ENCODE measurements at regions not wholly inside any gene's neighbourhood (a gene's known extent, or its start where the extent isn't known, plus 50 kb on each side); places are given as distances from the start of the nearest gene placed in this dataset.
"Not testable (repeated sequence)": the region's sequence is repeated elsewhere in the genome, so short reads cannot be mapped to it uniquely, and the experiment has no call there.

DNA sequence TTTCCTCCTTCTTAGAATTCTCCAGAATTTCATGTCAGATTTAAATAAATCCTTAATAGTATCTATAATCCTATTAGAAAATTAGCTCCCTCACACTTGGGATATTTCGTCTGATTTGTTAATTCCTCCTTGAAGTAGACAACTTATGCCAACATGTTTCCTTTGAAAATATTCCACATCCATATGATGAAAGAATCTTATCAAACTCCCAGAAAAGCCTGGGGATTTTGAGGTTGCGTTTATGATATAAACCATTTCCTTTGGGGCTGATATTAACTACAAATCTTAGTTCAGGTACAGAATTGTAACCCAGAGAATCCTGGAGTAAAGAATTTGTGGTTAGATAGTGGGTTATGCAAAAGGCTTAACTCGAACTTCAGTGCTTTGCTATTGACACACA, 2373.8 kb upstream of the ACO1 start:
- no peak for DNase-seq (ENCODE audit: low spot score)

GRCh38 chr9:30012622-30013021, 2371.8 kb upstream of the ACO1 start:
- DNase-seq (ENCODE audit: low spot score) = no peak

DNA sequence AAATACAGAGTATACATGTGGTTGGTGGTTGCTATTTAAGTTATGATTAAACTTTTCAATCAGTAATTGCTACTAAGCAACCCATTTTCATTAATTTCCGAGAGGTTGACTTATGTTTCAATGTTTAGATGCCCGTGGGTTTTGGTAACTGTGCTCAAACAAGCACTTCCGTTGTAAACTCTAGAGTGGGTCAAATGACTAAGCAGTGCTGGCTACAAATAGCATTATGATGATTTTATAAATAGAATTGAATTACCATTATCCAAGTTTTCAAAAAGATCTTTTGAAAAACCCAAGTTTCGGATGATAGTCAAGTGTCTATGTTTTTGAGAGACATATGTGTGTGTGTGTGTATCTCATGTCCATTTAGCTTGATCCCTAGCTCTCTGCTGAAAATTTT, 2369.4 kb upstream of the ACO1 start:
- DNase-seq (ENCODE audit: low spot score) = no peak

- DNase-seq (ENCODE audit: low spot score) = no peak
Measured at GRCh38 chr9:30020161-30020560, 2364.3 kb upstream of the ACO1 start.

GRCh38 chr9:30035761-30036160, 2348.7 kb upstream of the ACO1 start:
- no peak for DNase-seq (ENCODE audit: low spot score)

DNA sequence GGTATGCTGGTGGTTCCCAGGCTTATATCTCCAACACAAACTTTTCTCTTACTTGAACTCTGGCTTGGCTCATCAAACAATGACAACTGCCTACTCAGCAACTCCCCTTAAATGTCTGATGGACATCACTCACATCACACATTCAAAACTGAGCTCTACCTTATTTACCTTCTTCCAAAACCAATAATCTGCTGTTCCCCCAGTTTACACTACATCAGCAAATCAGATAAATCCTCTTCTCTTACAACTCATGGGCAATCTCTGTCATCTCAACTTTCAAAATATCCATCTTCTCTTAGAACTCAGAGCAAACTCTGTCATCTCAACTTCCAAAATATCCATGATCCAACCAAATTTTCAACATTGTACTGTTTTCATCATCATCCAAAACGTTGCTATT, 2347.9 kb upstream of the ACO1 start:
- DNase-seq (ENCODE audit: low spot score) = no peak

DNA sequence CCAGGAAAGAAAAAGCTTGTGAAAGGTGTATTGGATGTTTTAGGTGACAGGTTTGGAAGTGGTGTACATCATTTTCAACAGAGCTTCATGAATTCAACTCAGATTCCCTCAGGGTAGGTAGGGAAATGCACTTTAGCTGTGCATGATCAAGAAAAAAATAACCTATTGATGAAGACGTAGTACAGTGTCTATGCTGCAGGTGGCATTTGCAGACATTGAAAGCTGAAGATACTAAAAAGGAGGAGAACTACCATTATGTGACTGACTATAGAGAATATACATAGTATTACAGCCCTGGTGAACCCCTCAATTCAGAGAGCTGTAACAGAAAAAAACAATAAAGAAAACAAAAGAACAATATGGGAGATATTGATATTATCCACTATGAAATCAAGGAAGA, 2344.7 kb upstream of the ACO1 start:
- no peak for DNase-seq (ENCODE audit: low spot score)

- no peak for DNase-seq (ENCODE audit: low spot score)
Measured at GRCh38 chr9:30048396-30048795, 2336.0 kb upstream of the ACO1 start.

GRCh38 chr9:30058463-30058862, 2326.0 kb upstream of the ACO1 start:
- DNase-seq (ENCODE audit: low spot score) = peak; percentile 17

GRCh38 chr9:30060976-30061375, 2323.5 kb upstream of the ACO1 start:
- no peak for DNase-seq (ENCODE audit: low spot score)

DNA sequence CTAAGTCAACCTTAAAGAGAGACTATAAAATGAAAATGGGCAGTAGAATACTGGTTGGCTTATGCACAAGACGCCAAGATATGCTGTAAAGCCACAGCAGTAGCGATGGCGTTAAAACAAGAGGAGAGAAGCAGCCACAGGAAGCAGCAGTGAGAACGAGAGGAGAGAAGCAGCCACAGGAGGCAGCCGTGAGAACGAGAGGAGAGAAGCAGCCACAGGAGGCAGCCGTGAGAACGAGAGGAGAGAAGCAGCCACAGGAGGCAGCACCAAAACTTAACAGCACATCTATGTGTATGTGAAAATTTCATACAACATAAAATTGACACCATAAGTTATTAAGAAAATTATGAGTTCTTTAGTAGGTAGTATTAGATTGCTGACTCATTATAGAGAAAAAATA, 2318.6 kb upstream of the ACO1 start:
- DNase-seq (ENCODE audit: low spot score) = no peak

DNA sequence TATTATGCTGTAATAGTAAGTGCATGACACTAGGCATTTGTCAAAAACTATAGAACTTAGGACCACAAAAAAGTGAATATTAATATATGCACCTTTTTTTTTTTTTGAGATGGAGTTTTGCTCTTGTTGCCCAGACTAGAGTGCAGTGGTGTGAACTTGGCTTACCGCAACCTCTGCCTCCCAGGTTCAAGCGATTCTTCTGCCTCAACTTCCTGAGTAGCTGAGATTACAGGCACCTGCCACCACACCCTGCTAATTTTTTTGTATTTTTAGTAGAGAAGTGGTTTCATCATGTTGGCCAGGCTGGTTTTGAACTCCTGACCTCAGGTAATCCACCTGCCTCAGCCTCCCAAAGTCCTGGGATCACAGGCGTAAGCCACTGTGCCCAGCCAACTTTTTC, 2315.2 kb upstream of the ACO1 start:
- DNase-seq (ENCODE audit: low spot score) = not testable (repeated sequence)

DNA sequence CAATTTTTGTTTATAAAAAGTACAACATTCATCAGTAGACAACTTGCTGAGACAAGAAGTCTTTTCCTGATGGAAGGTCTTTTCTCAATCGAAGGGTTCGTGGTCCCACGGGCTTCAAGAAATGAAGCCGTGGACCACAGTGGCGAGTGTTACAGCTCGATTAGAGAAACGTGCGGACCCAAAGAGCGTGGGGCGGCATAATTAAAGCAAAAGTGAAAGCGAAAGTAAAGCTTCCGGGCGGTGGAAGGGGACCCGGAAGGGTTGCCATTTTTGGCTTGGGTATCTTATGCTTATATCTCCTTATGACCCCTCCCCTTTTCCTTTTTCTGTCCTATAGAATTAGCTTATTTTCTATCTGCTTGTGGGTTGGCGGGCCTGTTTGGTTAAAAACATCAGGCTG, 2309.4 kb upstream of the ACO1 start:
- no peak for DNase-seq (ENCODE audit: low spot score)

GRCh38 chr9:30075451-30076199, 2308.8 kb upstream of the ACO1 start:
- no peak for DNase-seq (ENCODE audit: low spot score)

DNA sequence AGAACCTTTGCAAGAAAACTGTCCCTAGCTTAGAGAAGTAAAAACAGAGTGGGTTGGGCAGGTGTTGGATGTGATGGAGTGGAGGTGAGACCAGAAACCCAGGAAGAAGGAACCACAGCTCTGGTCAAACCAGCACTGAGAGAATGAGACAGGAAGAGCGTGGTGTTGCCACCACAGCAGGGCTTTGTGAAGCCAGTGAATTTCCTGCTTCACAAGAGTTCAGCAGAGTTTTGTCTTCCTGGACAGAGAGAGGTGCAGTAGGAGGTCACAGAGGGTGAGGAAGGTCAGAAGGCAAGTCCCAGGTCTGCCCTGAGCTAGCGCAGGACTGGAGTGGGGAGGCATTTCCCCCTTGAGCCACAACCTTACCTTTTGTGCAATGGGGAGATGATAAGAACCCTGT, 2306.2 kb upstream of the ACO1 start:
- no peak for DNase-seq (ENCODE audit: low spot score)

DNA sequence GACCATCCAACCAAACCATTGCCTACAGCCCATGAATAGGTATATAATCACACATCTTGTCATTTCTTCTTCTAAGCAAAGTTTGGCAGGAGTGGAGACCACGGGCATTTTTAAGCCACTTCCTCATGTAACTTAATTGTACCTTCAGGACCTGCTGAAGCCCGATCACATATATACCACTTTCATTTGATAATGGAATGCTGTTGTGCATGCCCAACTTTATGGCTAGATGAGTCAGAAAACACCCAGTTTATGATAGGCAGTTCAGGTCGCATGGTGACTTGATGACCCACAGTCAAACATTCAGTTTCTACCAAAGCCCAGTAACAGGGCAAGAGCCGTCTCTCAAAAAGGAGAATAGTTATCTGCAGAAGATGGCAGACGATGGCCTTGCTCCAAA, 2295.0 kb upstream of the ACO1 start:
- no peak for DNase-seq (ENCODE audit: low spot score)

- no peak for DNase-seq (ENCODE audit: low spot score)
Measured at GRCh38 chr9:30103647-30104394, 2280.6 kb upstream of the ACO1 start.

DNA sequence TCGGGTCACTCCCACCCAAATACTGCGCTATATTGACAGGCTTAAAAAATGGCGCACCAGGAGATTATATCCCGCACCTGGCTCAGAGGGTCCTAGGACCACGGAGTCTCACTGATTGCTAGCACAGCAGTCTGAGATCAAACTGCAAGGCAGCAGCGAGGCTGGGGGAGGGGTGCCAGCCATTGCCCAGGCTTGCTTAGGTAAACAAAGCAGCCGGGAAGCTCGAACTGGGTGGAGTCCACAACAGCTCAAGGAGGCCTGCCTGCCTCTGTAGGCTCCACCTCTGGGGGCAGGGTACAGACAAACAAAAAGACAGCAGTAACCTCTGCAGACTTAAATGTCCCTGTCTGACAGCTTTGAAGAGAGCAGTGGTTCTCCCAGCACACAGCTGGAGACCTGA, 2277.3 kb upstream of the ACO1 start:
- DNase-seq (ENCODE audit: low spot score) = not testable (repeated sequence)

- DNase-seq (ENCODE audit: low spot score) = no peak
Measured at GRCh38 chr9:30116673-30117217, 2267.7 kb upstream of the ACO1 start.

GRCh38 chr9:30120666-30121065, 2263.8 kb upstream of the ACO1 start:
- no peak for DNase-seq (ENCODE audit: low spot score)

DNA sequence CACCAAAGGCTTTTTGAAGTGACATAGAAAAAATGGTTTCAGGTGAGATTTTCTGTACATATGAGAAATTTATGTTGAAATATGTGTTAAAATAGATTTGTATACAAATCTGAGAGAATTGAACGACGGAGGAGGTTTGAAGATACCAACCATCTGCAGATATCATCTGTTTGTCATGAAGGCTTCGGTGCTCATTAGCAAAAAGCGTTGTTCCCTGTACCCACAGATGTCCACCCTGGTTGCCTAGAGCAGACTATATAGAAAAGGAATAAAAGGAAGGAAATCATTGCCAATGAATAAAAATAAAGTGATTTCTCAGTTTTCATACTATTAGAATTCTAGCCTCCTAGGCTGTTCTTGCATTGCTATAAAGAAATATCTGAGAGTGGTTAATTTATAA, 2262.8 kb upstream of the ACO1 start:
- DNase-seq (ENCODE audit: low spot score) = no peak

DNA sequence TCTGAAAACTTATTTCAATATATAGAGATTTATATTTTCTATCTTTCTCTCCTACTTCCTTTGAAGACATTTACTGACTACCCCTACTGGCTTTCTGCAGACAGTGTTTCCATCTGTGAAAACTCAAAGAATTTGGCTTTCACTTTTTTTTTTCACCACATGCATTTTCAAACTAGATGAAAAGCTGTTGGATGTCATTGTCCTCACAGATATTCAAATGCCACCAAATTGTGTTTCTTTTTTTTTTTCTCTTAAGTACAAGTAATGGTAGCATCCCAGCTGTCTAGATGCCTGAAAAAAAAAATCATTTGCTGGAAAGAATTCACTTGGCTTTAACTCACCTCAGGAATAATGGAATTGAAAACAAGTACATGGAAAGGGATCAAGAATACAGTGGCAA, 2258.6 kb upstream of the ACO1 start:
- no peak for DNase-seq (ENCODE audit: low spot score)

GRCh38 chr9:30127371-30127770, 2257.1 kb upstream of the ACO1 start:
- no peak for DNase-seq (ENCODE audit: low spot score)

- DNase-seq (ENCODE audit: low spot score) = no peak
Measured at GRCh38 chr9:30140407-30140806, 2244.0 kb upstream of the ACO1 start.

All from kidney capillary endothelial cell (primary cell).